ENCODE measurements at regions not wholly inside any gene's neighbourhood (a gene's known extent, or its start where the extent isn't known, plus 50 kb on each side); places are given as distances from the start of the nearest gene placed in this dataset.
"Not testable (repeated sequence)": the region's sequence is repeated elsewhere in the genome, so short reads cannot be mapped to it uniquely, and the experiment has no call there.

DNA sequence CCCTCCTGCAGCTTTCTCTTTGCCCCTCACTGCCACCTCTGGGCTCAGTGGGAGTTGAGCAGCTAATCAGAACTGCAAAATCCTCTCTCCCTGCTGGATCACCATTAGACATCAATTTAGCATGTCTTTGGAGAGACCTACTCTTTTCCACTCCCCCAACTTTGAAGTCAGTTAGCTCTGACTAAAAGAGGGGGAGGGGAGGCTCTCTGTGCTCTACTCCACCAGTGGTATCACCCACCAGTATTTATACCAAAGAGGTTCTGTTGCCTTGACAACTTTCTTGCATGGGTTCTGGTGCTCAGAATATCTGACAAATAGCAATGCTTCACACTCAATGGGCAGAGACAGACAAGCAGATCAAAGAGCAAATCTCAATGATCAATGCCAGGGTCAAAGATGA lies 146.2 kb upstream of the ROPN1 start:
- no peak for DNase-seq (ENCODE audit: low spot score)

DNA sequence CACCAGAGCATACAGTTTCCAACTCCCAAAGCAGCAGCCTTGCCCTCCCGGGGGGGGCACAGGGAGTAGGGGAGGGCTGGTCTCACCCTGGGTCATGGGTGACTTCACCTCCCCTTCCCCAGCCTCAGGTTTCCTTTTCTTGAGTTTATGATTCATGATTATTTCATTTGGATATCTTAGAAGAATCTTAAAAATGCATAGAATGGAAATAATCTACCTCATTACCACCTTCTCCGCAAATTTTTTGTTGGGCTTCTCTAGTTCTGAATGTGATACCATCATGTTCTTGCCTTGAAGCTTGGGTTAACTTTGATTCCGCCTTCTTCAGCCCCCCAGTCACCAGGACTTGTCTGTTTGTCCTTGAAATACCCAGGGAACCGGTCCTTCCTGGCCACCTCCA lies 148.8 kb upstream of the ROPN1 start:
- no peak for DNase-seq (ENCODE audit: low spot score)

DNA sequence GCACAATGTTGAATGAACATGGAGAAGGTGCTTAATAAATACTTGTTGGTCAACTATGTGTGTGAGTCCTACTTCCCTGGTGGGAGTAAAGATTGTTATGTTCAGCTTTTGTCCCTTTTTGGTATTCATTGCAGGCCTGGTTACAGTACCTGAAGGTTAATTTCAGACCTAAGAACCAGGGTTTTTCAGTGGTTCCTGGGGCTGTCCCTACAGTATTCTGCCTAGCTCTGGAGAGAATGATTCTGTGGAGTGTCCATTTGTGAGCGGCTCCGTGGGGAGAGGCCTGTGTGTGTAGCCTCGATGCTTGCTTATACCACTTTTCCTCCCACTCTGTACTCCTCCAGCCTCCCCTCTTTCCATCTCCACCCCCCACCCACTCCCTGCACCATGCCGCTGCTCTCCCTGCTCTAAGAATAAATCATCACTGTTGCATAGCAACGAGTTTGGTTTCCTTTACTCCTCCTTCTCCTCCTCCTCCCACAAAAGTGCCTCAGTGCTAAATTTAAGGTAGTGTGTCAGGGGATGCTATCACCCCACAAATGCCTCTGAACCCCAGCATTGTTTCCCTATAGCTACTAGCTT lies 150.6 kb upstream of the ROPN1 start:
- DNase-seq (ENCODE audit: low spot score), result no peak

DNA sequence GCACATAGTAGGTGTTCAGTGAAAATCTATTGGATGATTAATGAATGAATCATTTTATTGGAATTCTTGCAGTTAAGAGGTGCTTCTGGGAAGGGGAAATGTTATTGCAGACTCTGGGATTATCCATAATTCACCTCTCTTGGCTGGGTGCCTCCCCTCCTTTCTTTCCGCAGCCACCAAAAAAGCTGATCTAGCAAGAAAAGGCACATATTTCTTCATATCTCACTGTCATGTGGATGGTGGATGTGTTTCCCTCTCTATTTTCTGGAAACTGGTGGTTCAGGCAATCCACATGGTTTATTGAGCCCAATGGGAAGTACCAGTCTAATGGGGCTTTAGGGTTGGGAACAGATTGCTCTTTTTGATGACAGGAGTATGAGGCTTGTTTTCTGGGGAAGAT lies 151.1 kb upstream of the ROPN1 start:
- DNase-seq (ENCODE audit: low spot score), result no peak

DNA sequence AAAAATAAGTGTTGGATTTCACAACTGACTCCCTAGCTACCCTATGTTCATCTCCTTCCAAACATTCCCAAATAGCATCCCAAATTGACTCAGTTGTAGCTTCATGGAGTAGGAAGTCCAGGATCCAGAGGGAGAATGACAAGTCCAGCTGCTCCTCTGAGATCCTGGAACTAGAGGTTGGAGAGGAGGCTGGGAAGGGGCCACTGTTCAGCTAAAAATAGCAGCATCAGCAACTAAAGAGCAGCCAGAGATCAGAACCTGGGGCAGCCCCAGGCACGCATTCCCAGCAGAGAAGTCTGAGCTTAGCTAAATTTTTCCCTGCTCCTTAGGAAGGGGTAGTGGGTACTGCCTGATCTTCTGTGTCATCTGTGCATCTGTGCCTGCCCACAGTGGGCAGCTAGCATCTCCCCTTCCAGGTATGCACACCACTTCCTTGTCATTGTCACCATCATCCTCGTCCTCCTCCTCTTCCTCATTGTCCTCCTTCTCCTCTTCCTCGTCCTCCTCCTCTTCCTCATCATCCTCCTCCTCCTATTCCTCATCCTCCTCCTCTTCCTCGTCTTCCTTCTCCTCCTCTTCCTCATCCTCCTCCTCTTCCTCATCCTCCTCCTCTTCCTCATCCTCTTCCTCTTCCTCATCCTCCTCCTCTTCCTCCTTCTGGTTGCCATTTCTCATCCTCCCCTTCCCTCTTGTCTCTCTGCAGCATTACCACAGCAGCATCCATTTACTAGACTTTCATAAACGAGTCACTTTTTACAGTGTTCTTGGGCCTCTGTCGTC lies 152.3 kb upstream of the ROPN1 start:
- no peak for DNase-seq (ENCODE audit: low spot score)

DNA sequence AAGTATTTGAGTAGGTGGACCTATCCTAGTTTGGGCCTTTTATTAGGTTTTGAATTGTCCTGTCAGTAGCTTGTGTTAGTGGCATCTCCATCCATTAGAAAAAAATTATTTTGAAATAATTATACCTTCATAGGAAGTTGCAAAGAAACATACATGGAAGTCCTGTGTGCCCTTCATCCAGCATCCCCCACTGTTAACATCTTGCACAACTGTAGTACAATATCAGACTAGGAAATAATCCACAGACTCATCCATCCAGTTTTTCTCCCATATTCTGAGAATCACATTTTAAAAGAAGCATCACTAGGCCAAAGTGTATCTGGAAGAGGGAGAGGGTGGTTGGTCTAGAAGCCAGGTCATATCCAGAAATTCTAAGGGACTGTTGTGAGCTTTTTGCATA lies 155.5 kb upstream of the ROPN1 start:
- no peak for DNase-seq (ENCODE audit: low spot score)

DNA sequence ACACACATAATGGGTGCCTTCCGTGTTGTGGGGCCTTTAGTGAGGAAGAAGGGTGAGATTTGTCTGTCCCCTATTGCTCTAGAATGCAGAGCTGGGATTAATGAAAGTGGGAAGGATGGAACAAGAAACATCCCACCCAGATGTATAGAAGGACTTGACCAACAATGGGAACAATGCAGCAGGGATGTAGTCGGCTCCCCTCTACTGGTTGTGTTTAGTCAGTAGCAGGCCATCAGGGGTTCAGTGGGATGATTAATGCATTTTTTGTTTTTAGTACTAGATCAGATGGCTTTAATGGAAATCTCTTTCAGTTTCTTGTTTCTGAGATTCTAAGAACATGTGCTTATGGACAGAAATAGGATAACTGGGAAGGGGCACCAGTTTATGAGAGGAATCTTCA lies 156.0 kb upstream of the ROPN1 start:
- no peak for DNase-seq (ENCODE audit: low spot score)

DNA sequence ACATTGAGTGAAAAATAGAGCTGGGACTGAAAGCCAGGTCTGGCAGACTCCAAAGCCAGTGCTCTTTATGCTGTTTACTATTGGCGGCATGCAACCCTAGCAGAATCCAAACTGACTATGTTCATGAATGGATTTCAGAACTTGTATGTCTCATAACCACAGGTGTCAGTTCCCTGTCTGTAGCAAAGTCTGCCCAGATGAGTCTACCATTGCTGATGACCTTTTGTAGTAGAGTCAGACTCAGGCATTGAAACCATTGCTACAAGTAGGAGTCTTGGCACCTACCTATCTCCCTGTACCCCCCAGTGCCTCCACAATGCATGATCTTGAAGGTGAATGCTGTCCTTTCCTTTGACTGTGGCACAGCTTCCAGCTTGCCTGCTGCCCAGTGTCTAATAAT lies 157.2 kb upstream of the ROPN1 start:
- no peak for DNase-seq (ENCODE audit: low spot score)

DNA sequence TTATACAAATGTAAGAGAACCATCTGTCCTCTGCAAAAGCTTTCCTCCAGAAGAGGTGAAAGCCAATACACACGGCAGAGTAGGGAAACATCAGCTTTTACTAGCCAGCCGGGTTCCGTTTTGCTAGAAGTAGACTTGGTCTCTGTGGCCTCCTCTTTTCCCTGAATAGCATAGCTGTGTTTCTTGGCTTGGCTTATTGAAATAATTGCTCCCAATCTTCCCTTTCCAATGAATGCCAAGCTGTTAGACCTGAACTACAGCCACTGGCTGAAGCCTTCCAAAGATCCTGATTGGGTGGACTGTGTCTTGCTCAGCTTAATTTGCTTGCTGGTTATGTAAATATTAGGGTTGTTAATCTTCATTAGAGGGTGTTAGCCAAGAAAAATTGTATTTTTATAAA lies 157.8 kb upstream of the ROPN1 start:
- peak; percentile 18 for DNase-seq (ENCODE audit: low spot score)

DNA sequence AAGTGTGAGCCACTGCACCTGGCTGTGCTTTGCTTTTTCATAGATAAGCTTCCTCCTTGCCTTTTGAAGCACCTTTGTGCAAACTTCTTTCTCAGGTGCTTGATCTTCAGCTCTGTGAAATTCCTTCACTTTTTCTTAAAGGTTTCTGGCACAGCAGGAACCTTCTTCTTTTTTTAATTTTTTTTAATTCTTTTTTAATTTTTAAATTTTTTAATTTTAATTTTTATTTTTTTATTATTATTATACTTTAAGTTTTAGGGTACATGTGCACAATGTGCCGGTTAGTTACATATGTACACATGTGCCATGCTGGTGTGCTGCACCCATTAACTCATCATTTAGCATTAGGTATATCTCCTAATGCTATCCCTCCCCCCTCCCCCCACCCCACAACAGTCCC lies 161.0 kb upstream of the ROPN1 start:
- not testable (repeated sequence) for DNase-seq (ENCODE audit: low spot score)

DNA sequence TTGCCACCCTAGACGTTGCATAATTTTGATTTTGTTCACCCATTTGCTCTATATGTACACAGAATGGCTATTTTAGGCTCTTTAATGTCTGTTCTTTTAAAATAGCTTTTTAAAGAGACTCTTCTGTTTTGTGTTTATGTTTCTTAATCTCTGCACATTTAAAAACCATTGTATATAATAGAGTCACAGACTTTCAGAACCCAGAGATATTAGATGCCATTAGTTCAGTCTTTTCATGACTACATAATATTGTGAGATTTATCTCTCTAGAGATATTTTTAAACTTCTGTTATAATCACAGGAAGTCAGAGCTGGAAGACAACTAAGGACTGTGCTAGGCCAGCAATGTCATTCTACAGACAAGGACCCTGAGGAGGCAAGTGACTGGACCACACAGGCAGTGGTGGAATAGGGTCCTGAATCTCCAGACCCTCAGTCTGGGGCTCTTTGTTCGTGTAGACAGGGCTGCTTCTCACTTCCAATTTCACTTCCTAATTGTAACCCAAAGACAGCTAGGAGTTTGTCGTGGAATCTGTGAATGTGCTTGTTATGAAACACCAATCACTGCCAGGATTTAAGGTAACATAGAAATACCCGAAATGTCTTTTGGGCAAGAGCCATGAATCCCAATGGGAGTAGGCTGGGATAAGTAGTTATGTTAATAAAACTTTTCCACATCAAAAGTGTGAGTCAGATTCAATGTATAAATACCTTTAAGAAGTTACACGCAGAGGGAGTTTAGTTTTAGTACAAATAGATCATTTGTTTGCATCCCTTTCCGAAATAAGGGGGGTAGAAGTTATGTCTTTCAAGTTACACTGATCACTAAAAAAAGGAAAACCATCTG lies 165.2 kb upstream of the ROPN1 start:
- DNase-seq (ENCODE audit: low spot score), result no peak

DNA sequence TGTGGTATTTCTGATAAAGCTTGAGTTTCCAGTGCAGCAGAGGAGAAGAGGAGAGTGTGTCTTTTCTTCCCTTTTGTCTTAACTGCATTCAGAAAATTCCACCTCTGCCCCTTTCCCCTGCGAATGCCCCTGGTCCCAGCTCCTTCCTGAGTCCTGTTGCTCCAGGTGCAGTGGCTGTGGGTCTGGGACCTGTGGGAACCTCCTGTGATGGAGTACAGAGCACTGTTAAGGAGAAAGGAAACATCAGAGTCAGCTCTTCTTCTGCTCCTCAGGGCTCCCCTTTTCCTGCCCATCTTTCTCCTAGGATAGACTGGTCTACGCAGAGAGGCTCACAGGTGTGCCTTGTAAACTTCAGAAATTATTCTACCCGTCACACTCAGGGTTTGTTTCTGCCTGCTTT lies 165.8 kb upstream of the ROPN1 start:
- no peak for DNase-seq (ENCODE audit: low spot score)

DNA sequence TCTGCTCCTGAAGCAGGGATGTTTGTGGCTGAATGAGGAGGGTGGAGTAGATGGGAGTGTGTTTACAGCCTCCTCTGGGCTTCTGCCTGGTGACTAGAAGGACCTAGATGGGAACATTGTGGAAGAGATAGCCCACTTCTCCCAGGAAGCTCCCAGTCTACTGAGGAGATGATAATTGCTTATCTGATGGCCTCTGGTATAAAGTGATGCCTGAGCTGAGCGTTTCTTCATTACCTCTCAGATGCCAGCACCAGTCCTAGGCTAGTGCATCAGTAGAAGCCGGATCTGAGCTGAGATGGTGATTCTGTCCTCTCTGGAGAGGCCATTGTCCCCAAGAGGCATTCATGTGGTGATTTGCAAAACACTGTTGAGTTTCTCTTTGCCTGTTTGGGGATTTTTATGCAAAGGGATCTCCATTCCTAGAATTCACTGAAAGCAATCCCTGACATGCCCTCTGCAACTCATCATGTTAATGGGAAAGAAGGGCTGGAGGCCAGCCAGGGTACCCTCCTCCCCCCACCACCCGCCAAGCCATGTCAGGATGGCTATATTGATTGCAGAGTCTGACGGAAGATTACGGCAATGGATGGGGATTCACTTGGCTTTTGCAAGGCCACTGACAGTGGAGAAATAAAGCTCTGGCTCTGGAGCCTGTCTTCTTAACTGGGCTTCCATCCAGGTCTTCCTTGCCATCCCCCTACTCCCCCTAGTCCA lies 166.4 kb upstream of the ROPN1 start:
- no peak for DNase-seq (ENCODE audit: low spot score)

DNA sequence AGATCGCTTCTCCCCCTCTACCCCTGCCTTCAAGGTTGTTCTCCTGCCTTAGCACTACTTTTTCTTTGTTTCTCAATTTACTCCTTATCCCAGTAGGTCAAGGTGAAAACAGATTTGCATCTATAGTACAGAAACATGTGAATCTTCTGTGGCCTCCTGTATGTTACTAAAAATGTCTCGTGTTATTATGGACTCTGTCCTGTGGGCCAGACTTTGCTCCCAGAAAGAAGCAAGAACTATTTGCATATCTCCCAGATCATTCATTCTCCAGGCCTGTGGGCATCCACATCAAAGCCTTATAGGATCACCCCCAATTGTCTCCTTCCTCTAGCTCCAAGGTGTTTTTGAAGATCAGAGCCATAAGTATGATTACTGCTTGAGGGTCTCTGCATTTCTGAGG lies 169.5 kb upstream of the ROPN1 start:
- no peak for DNase-seq (ENCODE audit: low spot score)

DNA sequence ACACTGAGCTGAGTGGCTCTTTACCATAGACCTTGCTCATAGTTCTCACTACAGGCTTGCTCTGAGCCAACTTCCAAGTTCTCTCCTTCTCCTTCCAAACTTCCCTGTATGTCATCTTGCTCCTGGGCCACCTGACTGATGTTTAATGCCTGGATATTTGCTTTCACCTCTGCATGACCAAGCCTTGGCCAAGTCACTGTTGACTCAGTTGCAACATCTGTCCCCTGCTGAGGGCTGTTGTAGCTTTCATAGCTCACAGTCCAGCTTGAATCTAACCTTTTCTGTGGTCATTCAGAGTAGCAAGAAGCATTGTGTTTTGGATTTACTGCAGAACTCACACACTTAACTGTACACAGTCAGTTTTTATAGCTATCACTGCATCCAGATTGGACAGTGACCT lies 171.8 kb upstream of the ROPN1 start:
- DNase-seq (ENCODE audit: low spot score), result no peak

DNA sequence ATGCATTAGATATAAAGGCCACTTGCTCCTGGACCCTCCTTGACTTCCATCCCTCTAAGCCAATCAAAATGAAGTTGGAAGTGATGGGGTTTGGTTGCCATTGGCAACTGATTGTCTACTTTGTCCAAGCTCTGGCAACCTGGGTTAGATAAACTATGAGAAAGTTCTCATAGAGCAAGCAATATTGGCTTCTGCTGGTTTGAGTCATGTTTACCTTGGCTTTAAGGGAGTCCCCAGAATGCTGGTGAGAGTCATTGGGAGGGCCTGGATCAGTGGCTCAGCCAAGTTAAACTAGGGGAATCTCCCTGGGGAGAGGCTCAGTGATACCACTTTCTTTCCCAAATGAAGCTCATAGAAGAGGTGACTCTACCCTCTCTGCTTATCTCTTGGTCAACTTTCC lies 176.3 kb upstream of the ROPN1 start:
- DNase-seq (ENCODE audit: low spot score), result no peak

DNA sequence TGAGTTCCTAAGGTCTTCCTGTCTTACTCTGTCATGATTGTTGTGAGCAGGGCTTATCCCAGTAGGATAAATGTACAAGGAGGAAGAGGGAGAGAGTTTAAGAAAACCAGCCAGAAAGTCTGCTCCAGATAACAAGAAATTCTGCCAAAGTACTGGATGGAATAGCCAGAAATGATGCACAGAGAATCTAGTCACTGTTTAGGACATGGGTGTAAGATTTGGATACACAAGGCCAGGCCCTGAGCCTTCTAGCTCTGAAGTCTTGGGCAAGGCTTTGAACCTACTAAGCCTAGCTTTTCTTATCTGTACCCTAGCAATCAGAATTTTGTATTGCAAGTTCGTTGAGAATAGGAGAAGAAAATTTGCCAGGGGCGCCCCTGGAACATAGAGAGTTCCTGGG lies 180.4 kb upstream of the ROPN1 start:
- no peak for DNase-seq (ENCODE audit: low spot score)

DNA sequence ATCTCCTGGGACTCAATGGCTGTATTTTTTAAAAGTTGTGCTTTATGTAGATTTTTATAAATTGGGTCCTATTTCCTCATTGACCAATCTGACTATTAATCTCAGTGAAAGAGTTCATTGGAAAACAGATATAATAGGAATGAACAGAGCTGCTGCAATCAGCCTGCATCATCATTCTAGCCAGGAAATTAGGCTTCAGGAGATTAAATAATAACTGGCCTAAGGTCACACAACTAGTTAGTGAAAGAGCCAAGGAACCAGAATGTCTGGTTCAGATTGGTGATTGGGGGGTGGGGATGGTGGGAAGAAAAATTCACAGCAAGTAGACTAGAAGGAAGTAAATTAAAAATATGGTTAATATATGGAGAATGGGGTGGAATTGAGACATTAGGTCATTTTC lies 180.9 kb upstream of the ROPN1 start:
- no peak for DNase-seq (ENCODE audit: low spot score)

DNA sequence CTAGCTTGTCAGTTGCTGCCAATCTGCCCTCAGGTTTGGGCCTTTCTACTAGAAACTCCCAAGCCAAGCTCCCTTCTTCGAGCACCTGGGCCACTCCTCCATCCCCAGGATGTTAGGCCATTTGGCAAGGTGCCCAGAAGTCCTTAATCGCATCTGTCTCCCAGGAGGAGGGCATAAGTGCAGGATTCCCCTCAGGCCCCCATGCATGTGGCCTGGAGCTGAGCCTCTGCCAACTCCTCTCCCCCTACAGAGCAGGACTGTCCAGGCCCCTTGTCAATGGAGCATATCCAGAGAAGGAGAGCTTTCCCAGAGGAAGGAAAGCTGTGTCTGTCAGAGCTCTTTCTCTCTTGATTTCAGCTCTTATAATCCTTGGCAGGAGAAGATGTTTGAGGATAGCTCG lies 182.6 kb upstream of the ROPN1 start:
- no peak for DNase-seq (ENCODE audit: low spot score)

DNA sequence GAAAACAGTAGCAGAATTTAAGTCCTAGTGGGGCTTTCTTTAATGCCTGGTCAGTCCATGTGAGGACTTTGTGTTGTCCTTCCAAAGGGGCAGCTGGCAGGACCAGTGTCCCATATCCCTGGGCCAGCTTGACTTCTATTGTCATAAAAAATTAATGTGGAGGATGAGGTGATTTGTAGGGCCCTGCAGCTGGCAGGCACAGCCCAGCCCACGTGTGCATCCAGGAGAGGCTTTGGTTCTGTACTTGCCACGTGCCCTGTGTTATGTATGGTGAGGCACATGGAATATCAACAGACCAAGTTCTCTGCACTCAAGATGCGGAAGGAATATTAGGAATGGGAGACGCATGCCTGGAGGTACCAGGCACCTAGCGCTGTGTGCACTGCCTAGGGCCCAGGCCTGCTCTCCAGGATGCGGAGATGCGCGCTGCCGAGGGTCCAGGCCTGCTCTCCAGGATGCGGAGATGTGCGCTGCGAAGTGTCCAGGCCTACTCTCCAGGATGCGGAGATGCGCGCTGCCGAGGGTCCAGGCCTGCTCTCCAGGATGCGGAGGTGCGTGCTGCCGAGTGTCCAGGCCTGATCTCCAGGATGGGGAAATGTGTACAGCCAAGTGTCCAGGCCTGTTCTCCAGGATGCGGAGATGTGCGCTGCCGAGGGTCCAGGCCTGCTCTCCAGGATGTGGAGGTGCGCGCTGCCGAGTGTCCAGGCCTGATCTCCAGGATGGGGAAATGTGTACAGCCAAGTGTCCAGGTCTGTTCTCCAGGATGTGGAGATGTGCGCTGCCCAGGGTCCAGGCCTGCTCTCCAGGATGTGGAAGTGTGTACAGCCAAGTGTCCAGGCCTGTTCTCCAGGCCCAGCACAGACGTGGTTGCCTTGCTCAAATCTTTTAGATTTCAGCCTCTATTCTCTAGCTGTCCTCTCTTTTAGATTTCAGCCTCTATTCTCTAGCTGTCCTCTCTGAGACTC lies 183.3 kb upstream of the ROPN1 start:
- no peak for DNase-seq (ENCODE audit: low spot score)

DNA sequence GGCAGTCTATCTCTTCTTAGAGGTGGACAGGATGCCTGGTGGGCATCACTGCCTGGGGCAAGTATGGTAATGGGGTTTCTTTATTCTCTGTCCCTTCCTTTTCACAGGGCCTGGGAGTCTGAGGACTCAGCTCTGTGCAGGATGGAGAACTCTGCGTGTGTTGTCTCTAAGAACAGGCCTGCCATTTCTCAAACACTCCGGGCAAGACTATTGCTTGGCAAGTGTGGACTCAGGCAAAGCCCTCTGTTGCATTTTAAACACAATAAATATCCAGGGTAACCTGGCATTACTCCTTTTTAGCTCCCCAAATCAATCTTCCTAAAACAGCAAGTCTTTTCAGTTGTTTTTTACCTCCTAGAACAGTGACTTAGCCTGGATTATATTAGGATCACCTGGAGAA lies 185.1 kb upstream of the ROPN1 start:
- DNase-seq (ENCODE audit: low spot score), result peak; percentile 15

All from globus pallidus (tissue), 1 donor.